BLaER1 treated with 17β-estradiol and CSF1 and Interleukin-3, amounts not matched to agents 10 nM and 100 nM (cell line): ENCODE measurements at regions not wholly inside any gene's neighbourhood (a gene's known extent, or its start where the extent isn't known, plus 50 kb on each side); places are given as distances from the start of the nearest gene placed in this dataset.
"Not testable (repeated sequence)": the region's sequence is repeated elsewhere in the genome, so short reads cannot be mapped to it uniquely, and the experiment has no call there.

Experiments used
- H3K27ac ChIP-seq, 11 experiments: shearing (Covaris generic); formaldehyde crosslinking; 2 replicates each; pipeline ENCODE4 v1.8.1; 2022
- H3K27me3 ChIP-seq, 11 experiments: shearing (Covaris generic); formaldehyde crosslinking; 2 replicates each; pipeline ENCODE4 v1.8.1; 2022
- H3K36me3 ChIP-seq, 11 experiments: shearing (Covaris generic); formaldehyde crosslinking; 2 replicates each; pipeline ENCODE4 v1.8.1; 2022
- H3K4me1 ChIP-seq, 10 experiments: shearing (Covaris generic); formaldehyde crosslinking; 2 replicates each; pipeline ENCODE4 v1.8.1; 2022
- H3K4me2 ChIP-seq, 11 experiments: shearing (Covaris generic); formaldehyde crosslinking; 2 replicates each; pipeline ENCODE4 v1.8.1; 2022
- H3K4me3 ChIP-seq, 10 experiments: shearing (Covaris generic); formaldehyde crosslinking; 2 replicates each; pipeline ENCODE4 v1.8.1; 2022
- H3K9ac ChIP-seq, 11 experiments: shearing (Covaris generic); formaldehyde crosslinking; 2 replicates each; pipeline ENCODE4 v1.8.1; 2022
- H3K9me3 ChIP-seq, 11 experiments: shearing (Covaris generic); formaldehyde crosslinking; replicated peaks in 1 of 11; 2 replicates each; pipeline ENCODE4 v1.8.1; 2022
- H4K20me1 ChIP-seq, 11 experiments: shearing (Covaris generic); formaldehyde crosslinking; 2 replicates each; pipeline ENCODE4 v1.8.1; 2022
- Cebpa-rat ChIP-seq, 11 experiments: shearing (Covaris generic); IDR thresholded peaks; 2 replicates each; pipeline ENCODE4 v1.8.1; 2022

- peaks cover 0 to 78% (median 51%) of the 10 kb centered on the region in 10 experiments; a peak in 18 of 20 replicates for H3K4me1 ChIP-seq
- H4K20me1 ChIP-seq: no peaks in the 10 kb centered on the region
- H3K9me3 ChIP-seq: peaks cover 0 to 11% (median 3%) of the 10 kb centered on the region in 11 experiments; a peak in 8 of 22 replicates
- no peaks in the 10 kb centered on the region for H3K27me3 ChIP-seq
- 0 out of 22 replicates have a peak overlapping the region, but pooled peaks of 1 of the 11 experiments have one; percentile 9 for H3K27ac ChIP-seq
- H3K4me3 ChIP-seq: peak overlapping the region in 1 of 10 experiments; percentile 6; a peak in 1 of 20 replicates
- H3K9ac ChIP-seq: no peak overlapping the region
- peak overlapping the region in 6 of 11 experiments; percentile 36 to 74 (median 52); a peak in 10 of 22 replicates for H3K4me2 ChIP-seq
- no peak for TF ChIP-seq Cebpa-rat (IDR thresholded peaks at IDR 0.05)
- H3K36me3 ChIP-seq: no peaks in the 10 kb centered on the region
Observed at GRCh38 chr7:26949319-26949718, 84.9 kb upstream of the SKAP2 start.

- Histone ChIP-seq H3K4me1 (peaks cover 0 to 83% (median 52%) of the 10 kb centered on the region in 10 experiments; a peak in 18 of 20 replicates), H4K20me1 (no peaks in the 10 kb centered on the region), H3K27ac (no peak overlapping the region), H3K9ac (no peak overlapping the region), H3K4me3 (no peak overlapping the region), H3K27me3 (no peaks in the 10 kb centered on the region), H3K9me3 (peaks cover 0 to 9% (median 0%) of the 10 kb centered on the region in 11 experiments; a peak in 5 of 22 replicates), H3K36me3 (no peaks in the 10 kb centered on the region), H3K4me2 (peak overlapping the region in 7 of 11 experiments; percentile 23 to 74 (median 46); a peak in 13 of 22 replicates)
- TF ChIP-seq Cebpa-rat (IDR thresholded peaks at IDR 0.05): no peak
Observed at GRCh38 chr7:26948617-26949118, 84.3 kb upstream of the SKAP2 start.

GRCh38 chr7:26944501-26945358, 80.3 kb upstream of the SKAP2 start:
- no peaks in the 10 kb centered on the region for H4K20me1 ChIP-seq
- TF ChIP-seq Cebpa-rat (IDR thresholded peaks at IDR 0.05): no peak
- peaks cover 0 to 14% (median 0%) of the 10 kb centered on the region in 11 experiments; a peak in 4 of 22 replicates for H3K9me3 ChIP-seq
- no peaks in the 10 kb centered on the region for H3K27me3 ChIP-seq
- peaks cover 0 to 44% (median 19%) of the 10 kb centered on the region in 10 experiments; a peak in 14 of 20 replicates for H3K4me1 ChIP-seq
- H3K27ac ChIP-seq: no peak overlapping the region
- no peak overlapping the region for H3K9ac ChIP-seq
- no peak overlapping the region for H3K4me3 ChIP-seq
- H3K4me2 ChIP-seq: peak overlapping the region in 5 of 11 experiments; percentile 19 to 44 (median 36); a peak in 7 of 22 replicates
- H3K36me3 ChIP-seq: no peaks in the 10 kb centered on the region

GRCh38 chr7:26937939-26938623, 73.7 kb upstream of the SKAP2 start:
- H3K27me3 ChIP-seq: no peaks in the 10 kb centered on the region
- H3K36me3 ChIP-seq: no peaks in the 10 kb centered on the region
- H3K27ac ChIP-seq: no peak overlapping the region
- peaks cover 0 to 13% (median 4%) of the 10 kb centered on the region in 11 experiments; a peak in 8 of 22 replicates for H3K9me3 ChIP-seq
- no peak for TF ChIP-seq Cebpa-rat (IDR thresholded peaks at IDR 0.05)
- no peaks in the 10 kb centered on the region for H3K4me1 ChIP-seq
- H3K9ac ChIP-seq: no peak overlapping the region
- H3K4me2 ChIP-seq: no peak overlapping the region
- H4K20me1 ChIP-seq: no peaks in the 10 kb centered on the region
- no peak overlapping the region for H3K4me3 ChIP-seq

GRCh38 chr7:26937306-26937705, 72.9 kb upstream of the SKAP2 start:
- Histone ChIP-seq H4K20me1 (no peaks in the 10 kb centered on the region), H3K36me3 (no peaks in the 10 kb centered on the region), H3K9me3 (peaks cover 0 to 10% (median 4%) of the 10 kb centered on the region in 11 experiments; a peak in 8 of 22 replicates), H3K4me1 (no peaks in the 10 kb centered on the region), H3K27ac (no peak overlapping the region), H3K9ac (no peak overlapping the region), H3K27me3 (no peaks in the 10 kb centered on the region), H3K4me2 (no peak overlapping the region), H3K4me3 (no peak overlapping the region)
- no peak for TF ChIP-seq Cebpa-rat (IDR thresholded peaks at IDR 0.05)

GRCh38 chr7:26932616-26933015, 68.2 kb upstream of the SKAP2 start:
- not testable (repeated sequence) for H3K4me1 ChIP-seq, H3K36me3 ChIP-seq, H3K27me3 ChIP-seq, H3K27ac ChIP-seq, H3K9ac ChIP-seq, H4K20me1 ChIP-seq, H3K4me2 ChIP-seq, H3K4me3 ChIP-seq
- peaks cover 0 to 11% (median 4%) of the 10 kb centered on the region in 11 experiments; a peak in 8 of 22 replicates for H3K9me3 ChIP-seq

GRCh38 chr7:26930845-26931244, 66.5 kb upstream of the SKAP2 start:
- H3K27ac ChIP-seq: no peak overlapping the region
- H4K20me1 ChIP-seq: no peaks in the 10 kb centered on the region
- no peaks in the 10 kb centered on the region for H3K27me3 ChIP-seq
- no peaks in the 10 kb centered on the region for H3K36me3 ChIP-seq
- H3K4me2 ChIP-seq: no peak overlapping the region
- H3K9ac ChIP-seq: no peak overlapping the region
- no peak for TF ChIP-seq Cebpa-rat (IDR thresholded peaks at IDR 0.05)
- H3K4me3 ChIP-seq: no peak overlapping the region
- peaks cover 0 to 5% (median 0%) of the 10 kb centered on the region in 10 experiments; a peak in 2 of 20 replicates for H3K4me1 ChIP-seq
- peaks cover 0 to 6% (median 3%) of the 10 kb centered on the region in 11 experiments; a peak in 4 of 22 replicates for H3K9me3 ChIP-seq

GRCh38 chr7:26930201-26930600, 65.8 kb upstream of the SKAP2 start:
- no peak for TF ChIP-seq Cebpa-rat (IDR thresholded peaks at IDR 0.05)
- Histone ChIP-seq H3K4me1 (peaks cover 0 to 5% (median 0%) of the 10 kb centered on the region in 10 experiments; a peak in 2 of 20 replicates), H3K4me2 (no peak overlapping the region), H3K36me3 (no peaks in the 10 kb centered on the region), H3K9me3 (peaks cover 0 to 6% (median 2%) of the 10 kb centered on the region in 11 experiments; a peak in 4 of 22 replicates), H3K9ac (no peak overlapping the region), H3K27me3 (no peaks in the 10 kb centered on the region), H3K4me3 (no peak overlapping the region), H3K27ac (no peak overlapping the region), H4K20me1 (no peaks in the 10 kb centered on the region)
